Superior temporal gyrus (tissue), 1 donor: ENCODE measurements at regions not wholly inside any gene's neighbourhood (a gene's known extent, or its start where the extent isn't known, plus 50 kb on each side); places are given as distances from the start of the nearest gene placed in this dataset.
"Not testable (repeated sequence)": the region's sequence is repeated elsewhere in the genome, so short reads cannot be mapped to it uniquely, and the experiment has no call there.

Source experiments
- DNase-seq: peaks from one replicate; pipeline ENCODE4 v3.0.0-alpha.2; 2016; ENCODE audit errors: extremely low spot score

- DNase-seq: not testable (repeated sequence)
Observed at GRCh38 chr14:38062223-38062622, 145.5 kb upstream of the SSTR1 start.

DNA sequence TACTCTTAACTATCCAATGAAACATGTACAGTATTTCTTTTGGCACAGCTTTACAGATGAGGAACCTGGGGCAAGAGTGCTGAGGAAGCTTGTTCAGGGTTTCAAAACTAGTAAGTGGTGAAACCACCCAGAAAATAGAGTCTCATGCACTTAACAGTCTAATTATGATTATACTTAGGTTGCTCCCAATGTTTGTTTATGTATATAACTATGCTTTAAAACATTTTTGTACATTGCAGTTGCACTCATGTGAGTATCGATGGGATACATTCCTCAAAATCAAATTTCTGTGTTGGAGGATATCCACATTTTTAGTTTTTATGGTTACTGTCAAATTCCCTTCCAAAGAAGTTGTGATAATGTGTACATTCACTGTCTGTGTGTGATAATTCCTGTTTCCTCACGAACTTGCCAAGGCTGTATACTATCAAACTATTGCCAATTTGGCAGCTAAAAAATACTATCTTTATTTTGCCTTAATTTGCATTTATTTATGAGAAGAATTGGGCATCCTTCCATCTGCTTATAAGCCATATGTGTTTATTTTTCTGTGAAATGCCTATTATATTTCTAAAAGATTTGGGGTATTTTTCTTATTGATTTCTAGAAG, 143.9 kb upstream of the SSTR1 start:
- DNase-seq: no peak

DNA sequence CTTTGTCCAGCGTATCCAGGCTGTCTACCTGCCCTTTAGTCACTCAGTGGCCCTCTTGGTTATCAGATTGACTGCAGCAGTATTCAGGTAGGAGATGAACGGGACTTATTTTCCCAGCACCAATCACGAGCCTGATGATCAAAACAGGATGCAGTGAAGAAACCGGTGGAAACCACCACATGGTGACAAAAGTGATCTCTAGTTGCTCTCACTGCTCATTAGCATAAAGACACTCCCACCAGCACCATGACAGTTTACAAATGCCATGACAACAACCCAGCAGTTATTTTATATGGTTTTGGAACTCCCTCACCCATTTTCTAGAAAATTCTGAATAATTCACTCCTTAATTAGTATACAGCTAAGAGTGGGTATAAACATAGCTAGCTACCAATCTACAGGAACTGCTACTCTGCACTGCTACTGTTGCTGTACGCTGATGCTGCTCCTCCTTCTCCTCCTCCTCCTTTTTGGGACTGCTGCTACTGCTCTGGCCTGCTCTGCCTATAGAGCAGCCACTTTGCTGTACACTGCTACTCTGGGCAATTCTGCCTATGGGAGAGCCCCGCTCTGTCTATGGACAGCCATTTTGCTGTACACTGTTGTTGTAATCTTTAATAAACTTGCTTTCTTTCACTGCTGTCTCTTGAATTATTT, 142.5 kb upstream of the SSTR1 start:
- no peak for DNase-seq

- DNase-seq: no peak
Observed at GRCh38 chr14:38070061-38070588, 137.6 kb upstream of the SSTR1 start.

DNA sequence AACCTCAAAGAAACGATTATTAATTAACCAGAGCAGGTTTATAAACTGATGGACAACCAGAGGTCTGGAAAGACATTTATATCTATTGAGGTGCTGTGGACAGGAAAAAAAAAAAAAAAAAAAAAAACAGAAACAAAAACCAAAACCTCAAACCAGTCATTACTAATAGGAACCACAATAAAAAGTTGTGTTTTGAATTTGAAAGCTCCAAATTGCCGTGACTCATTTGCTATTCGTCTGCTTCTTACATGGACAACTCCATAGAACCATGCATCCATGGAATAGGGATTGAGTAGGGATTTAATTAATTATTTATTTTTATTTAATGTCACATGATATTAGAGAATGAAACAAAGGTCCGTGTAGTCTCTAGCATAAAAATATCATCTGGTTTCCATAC, 134.1 kb upstream of the SSTR1 start:
- no peak for DNase-seq

GRCh38 chr14:38074081-38074480, 133.6 kb upstream of the SSTR1 start:
- no peak for DNase-seq

- no peak for DNase-seq
Observed at GRCh38 chr14:38074754-38075153, 132.9 kb upstream of the SSTR1 start.

DNA sequence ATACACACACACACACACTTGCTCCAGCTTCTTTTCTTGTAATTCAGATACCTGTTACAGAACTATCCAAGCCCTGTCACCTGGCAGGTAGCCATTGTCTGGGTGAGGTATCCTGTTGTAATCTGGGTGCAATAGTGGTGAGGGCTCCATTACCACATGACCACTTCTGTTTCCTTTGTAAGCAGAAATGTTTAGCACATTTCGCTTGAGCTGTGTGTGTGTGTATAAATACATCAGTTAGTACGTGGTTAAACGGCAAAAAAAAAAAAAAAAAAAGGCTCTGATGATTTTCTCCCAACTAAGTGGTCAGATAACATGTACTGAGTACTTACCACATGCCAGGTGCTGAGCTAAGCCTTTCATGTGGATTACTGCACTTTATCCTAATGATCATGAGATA, 129.3 kb upstream of the SSTR1 start:
- no peak for DNase-seq

DNA sequence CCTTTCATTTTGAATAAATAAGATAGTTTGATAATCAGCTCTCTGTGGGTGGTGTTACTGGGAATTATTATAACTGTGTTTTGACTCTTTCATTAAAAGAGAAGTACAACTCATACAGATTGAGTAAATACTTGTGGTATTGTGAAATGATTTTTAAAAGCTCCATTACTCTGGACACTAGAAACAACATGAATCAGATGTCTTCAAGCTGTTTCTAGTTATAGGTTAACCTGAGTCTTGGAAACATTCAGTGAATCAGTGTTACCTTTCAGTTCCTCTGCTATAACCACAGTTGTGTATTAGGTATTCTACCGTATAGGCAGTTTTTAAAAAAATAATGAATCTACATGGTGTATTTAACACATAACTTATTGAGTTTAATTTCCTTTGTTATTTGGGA, 128.4 kb upstream of the SSTR1 start:
- DNase-seq: no peak

DNA sequence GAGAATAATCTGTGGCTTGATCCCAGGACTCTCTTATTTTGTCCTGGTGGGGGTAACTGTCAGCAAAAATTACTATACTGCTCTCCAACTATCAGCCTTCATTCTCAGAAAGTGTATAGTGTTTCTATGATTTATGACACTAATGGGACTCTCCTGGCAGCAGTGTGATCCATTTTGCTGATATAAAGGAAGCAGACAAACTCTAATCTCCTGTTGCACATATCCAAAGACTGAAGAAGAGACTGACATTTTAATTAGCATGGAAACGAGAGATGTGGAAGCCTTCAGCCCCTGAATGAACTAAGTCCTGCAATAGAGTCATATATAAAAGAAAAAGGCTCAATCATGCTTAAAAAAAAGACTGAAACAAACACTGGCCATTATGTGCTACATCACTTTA, 127.8 kb upstream of the SSTR1 start:
- DNase-seq: no peak

GRCh38 chr14:38080696-38081095, 127.0 kb upstream of the SSTR1 start:
- DNase-seq: no peak

GRCh38 chr14:38083039-38083438, 124.7 kb upstream of the SSTR1 start:
- no peak for DNase-seq

- no peak for DNase-seq
Observed at GRCh38 chr14:38089123-38089522, 118.6 kb upstream of the SSTR1 start.

- DNase-seq: no peak
Observed at GRCh38 chr14:38090506-38090905, 117.2 kb upstream of the SSTR1 start.

- DNase-seq: no peak
Observed at GRCh38 chr14:38098074-38098836, 109.4 kb upstream of the SSTR1 start.

- no peak for DNase-seq
Observed at GRCh38 chr14:38101679-38102078, 106.0 kb upstream of the SSTR1 start.

DNA sequence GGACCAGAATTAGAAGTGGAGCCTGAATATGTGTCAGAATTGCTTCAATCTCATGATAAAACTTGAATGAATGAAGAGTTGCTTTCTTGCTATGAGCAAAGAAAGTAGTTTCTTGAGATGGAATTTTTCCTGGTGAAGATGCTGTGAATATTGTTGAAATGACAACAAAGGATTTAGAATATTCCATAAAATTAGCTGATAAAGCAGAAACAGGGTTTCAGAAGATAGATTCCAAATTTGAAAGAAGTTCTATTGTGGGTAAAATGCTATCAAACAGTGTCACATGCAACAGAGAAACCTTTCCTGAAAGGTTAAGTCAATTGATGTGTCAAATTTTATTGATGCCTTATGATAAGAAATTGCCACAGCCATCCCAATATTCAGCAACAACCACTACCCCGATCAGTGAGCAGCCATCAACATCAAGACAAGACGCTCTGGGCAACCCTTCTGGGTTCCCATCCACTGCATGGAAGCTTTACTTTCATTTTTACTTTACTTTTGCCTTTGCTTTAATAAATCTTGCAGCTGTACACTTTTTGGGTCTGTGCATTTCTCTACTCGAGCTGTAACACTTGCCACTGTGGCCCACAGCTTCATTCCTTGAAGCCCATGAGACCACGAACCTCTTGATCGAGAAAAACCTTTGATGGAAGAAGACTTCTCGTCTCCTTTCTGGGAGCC, 104.0 kb upstream of the SSTR1 start:
- no peak for DNase-seq

DNA sequence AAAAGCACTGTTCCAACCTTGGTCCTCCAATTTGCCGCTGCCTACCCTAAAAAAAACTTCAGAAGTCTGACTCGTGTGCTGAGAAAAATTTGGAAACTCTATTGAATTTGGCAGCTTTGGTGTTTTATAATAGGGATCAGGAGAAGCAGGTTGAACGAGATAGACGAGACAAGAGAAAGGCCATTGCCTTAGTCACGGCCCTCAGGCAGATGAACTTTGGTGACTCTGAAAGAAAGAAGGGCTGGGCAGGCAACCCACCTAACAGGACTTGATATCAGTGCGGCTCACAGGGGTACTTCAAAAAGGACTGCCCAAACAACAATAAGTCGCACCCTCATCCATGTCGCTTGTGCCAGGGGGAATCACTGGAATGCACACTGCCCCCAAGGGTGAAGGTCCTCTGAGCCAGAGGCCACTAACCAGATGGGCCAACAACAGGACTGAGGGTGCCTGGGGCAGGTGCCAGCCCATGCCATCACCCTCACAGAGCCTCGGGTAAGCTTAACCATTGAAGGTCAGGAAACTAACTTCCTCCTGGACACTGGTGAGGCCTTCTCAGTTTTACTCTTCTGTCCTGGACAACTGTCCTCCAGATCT, 102.5 kb upstream of the SSTR1 start:
- DNase-seq: no peak

DNA sequence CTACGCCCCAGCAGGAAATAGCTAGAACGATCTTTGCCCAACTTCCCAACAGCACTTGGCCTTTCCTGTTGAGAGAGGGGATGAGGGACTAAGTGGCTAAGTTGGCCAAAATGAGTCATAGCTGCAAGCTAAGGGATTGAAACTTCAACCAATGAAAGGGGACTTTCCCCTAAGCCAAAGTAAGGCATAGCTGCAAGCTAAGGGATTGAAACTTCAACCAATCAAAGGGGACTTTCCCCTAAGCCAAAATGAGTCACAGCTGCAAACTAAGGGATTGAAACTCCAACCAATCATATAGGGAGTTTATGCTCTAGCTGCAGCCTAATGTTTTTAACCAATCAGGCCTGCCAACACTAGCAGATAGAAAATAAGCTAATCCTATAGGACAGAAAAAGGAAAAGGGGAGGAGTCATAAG, 100.5 kb upstream of the SSTR1 start:
- DNase-seq: no peak

DNA sequence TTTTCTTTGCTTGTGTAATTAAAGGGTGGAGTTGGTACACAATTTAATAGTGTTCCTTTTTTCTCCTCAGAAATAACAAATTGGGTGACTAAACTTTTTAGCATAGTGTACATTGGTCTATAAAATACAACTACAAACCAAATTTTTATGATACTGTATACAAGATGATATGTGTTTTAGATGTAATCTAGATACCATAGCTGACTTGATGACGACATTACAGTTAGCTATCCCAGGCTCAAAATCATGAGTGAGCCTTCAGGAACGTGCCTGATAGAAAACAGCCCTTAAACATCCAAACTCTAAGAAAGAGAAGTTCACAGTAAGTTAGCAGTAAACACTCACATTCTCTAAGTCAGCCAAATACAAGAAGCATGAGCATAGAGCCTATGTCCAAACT, 99.0 kb upstream of the SSTR1 start:
- DNase-seq: no peak

DNA sequence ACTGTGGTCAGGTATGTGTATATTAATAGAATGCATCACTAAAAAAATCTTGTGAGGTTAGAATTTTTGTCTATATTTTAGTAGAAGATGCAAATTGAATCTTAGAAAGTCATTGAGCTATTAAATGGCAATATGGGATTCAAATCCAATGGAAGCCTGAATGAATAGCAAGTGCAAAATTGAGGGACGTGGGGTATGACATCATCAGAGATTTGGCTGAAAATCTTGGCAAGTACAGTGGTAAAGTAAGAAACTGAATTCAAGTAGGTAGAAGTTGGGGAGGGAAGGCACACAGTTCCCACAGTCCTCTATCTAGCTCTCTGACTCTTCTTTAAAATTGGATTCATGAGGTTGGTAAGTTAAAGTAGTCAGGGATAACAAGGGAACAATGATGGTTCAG, 97.4 kb upstream of the SSTR1 start:
- no peak for DNase-seq

DNA sequence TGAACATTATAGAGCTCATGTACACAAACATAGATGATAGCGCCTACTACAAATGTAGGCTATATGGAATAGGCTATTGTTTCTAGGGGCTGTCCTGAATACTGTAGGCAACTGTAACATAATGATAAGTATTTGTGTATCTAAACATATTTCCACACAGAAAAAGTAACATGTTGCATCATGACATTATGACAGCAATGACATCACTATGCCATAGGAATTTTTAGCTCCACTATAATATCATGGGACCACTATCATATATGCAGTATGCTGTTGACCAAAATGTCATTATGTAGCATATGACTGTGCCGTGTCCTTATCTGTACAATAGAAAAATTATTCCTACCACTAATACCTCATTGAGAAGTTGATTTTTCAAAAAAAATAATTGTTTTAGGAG, 96.7 kb upstream of the SSTR1 start:
- DNase-seq: no peak
